ENCODE measurements at regions not wholly inside any gene's neighbourhood (a gene's known extent, or its start where the extent isn't known, plus 50 kb on each side); places are given as distances from the start of the nearest gene placed in this dataset.

DNA sequence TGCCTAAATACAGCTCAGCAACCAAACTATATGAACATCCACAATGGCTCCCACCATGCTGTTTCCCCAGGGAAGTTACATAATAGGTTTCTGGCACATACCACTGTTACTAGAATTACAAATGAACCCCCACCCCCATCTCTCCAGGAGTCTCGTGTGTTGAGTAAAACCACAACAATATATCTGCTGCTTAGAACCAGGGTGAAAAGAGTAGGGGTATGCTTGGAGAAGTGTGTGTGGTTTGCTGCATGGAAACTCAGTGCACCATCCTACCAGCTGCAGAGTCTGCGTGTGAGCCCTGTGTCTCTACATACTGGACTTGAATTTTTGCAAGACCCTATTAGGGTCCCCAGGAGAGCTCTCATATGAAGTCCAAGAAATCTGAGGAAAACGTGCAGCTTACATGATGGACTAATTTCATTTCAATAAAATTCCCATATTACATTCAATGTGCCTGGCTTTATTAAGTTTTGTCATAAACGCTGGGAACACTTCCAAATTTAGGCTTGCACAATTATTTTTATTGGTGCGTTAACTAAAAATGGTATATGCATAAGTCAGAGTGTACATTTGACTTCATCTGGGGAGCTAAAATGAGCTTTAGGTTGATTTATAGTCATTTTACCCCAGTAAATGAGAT, 104.5 kb upstream of the NFIB start:
- no peaks in the 10 kb centered on the region for H3K36me3 Mint-ChIP-seq
- H3K4me3 Mint-ChIP-seq: no peak overlapping the region
- no peaks in the 10 kb centered on the region for H3K27me3 Mint-ChIP-seq
- DNase-seq: no peak
- no peaks in the 10 kb centered on the region for H3K4me1 Mint-ChIP-seq
- CTCF ChIA-PET: interaction anchor here (0.6 to 1.6 kb wide), 2 partner anchors 9 to 37 kb away, joined by 4 to 5 read pairs; no protein-coding TSS in a partner anchor
- no peak overlapping the region for H3K27ac Mint-ChIP-seq
- H3K9me3 Mint-ChIP-seq: no peaks in the 10 kb centered on the region

DNA sequence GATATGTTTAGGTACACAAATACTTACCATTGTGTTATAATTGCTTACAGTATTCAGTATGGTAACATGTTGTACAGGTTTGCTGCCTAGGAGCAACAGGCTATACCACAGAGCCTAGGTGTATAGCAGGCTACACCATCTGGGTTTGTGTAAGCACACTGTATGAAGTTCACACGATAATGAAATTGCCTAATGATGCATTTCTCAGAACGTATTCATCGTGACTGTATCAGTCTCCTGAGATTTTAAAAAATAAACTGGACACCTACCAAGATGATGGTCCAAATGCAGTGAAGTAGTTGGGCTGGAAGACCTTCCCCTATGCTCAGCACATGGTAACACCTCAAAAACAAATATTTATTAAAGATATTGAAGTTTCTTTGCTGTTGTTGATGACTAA, 103.3 kb upstream of the NFIB start:
- CTCF ChIA-PET: interaction anchor here (1.6 kb wide), 1 partner anchor 10 kb away, joined by 4 read pairs; no protein-coding TSS in a partner anchor
- Mint-ChIP-seq H3K36me3 (no peaks in the 10 kb centered on the region), H3K4me1 (no peaks in the 10 kb centered on the region), H3K27me3 (no peaks in the 10 kb centered on the region), H3K9me3 (no peaks in the 10 kb centered on the region), H3K27ac (no peak overlapping the region), H3K4me3 (no peak overlapping the region)
- DNase-seq: no peak

DNA sequence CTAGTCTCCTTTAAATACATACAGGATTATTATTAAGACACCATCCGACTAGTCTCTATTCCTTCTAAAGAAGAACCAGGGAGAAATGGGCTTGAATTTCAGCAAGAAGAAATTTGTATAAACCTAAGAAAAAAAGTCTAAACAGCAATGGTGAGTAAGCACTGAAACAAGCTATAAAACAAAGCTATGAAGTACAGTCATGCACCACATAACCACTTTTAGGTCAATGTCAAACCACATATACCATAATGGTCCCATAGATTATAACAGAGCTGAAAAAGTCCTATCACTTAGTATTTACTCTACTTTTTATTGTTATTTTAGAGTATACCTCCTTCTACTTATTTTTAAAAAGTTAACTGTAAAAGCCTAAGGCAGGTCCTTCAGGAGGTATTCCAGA, 102.0 kb upstream of the NFIB start:
- no peak for DNase-seq
- CTCF ChIA-PET: no interaction called here
- Mint-ChIP-seq H3K27ac (no peak overlapping the region), H3K4me3 (no peak overlapping the region), H3K9me3 (no peaks in the 10 kb centered on the region), H3K4me1 (no peaks in the 10 kb centered on the region), H3K36me3 (no peaks in the 10 kb centered on the region), H3K27me3 (no peaks in the 10 kb centered on the region)

DNA sequence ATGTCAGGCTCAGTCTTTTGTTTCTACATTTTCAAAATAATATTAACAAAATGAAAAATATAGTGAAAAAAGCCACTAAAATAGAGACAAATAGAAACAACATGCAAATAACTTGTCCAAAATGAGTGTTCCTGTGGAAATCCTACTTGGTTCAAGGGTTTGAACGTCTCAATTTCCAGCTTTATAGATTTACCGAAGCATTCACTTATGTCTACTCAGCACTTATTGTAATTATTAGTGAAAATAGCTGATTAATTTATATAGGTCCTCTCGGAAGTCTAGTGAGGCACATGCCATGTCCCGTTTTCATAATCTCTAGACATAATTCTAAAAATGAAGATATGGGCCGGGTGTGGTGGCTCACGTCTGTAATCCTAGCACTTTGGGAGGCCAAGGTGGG, 99.9 kb upstream of the NFIB start:
- H3K9me3 Mint-ChIP-seq: no peaks in the 10 kb centered on the region
- H3K4me3 Mint-ChIP-seq: no peak overlapping the region
- CTCF ChIA-PET: interaction anchor here (0.9 to 1.1 kb wide), 2 partner anchors 13 to 15 kb away, joined by 3 to 5 read pairs; no protein-coding TSS in a partner anchor
- no peak overlapping the region for H3K27ac Mint-ChIP-seq
- H3K27me3 Mint-ChIP-seq: no peaks in the 10 kb centered on the region
- no peaks in the 10 kb centered on the region for H3K36me3 Mint-ChIP-seq
- DNase-seq: no peak
- no peaks in the 10 kb centered on the region for H3K4me1 Mint-ChIP-seq

DNA sequence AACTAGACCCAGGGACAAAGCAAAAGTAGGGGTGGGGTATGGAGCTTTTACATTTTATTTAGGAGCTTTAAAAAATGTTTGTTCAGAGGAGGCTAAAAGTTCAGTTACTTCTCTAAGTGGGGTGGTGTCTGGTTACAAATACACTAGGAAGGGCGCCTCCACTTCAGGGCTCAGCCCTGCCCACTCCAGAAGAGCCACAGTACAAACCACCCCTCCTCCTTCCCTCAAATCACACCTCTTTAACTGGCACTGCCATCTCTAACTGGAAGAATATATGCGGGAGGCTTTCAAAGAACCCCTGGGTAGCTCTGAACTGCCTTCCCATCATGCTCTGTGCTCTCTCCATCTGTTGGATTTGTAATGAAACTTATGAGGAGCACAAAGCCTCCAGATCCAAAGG, 98.8 kb upstream of the NFIB start:
- H3K4me1 Mint-ChIP-seq: no peaks in the 10 kb centered on the region
- H3K27me3 Mint-ChIP-seq: no peaks in the 10 kb centered on the region
- H3K9me3 Mint-ChIP-seq: no peaks in the 10 kb centered on the region
- no peak overlapping the region for H3K4me3 Mint-ChIP-seq
- CTCF ChIA-PET: no interaction called here
- H3K36me3 Mint-ChIP-seq: no peaks in the 10 kb centered on the region
- DNase-seq: no peak
- no peak overlapping the region for H3K27ac Mint-ChIP-seq

DNA sequence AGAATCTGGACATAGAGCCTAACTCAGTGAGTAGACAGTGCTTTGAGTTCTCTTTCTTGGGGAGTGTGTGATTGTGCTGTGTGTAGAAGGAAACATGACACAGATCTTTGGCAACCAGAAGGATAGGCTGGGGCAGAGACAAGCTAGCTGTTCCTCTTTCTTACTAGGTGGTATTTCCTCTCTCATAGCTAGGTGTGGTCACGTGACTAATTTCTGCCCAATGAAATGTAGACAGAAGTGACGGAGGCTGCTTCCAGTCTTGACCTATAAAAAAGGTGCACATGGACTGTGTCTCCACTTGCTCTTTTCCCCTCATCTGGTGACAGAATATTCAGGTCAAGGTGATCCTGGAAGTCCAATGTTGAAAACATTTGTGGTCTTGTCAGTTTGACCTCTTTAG, 92.5 kb upstream of the NFIB start:
- Mint-ChIP-seq H3K4me1 (no peaks in the 10 kb centered on the region), H3K4me3 (no peak overlapping the region), H3K27ac (no peak overlapping the region), H3K27me3 (no peaks in the 10 kb centered on the region), H3K36me3 (no peaks in the 10 kb centered on the region), H3K9me3 (no peaks in the 10 kb centered on the region)
- CTCF ChIA-PET: no interaction called here
- DNase-seq: no peak

DNA sequence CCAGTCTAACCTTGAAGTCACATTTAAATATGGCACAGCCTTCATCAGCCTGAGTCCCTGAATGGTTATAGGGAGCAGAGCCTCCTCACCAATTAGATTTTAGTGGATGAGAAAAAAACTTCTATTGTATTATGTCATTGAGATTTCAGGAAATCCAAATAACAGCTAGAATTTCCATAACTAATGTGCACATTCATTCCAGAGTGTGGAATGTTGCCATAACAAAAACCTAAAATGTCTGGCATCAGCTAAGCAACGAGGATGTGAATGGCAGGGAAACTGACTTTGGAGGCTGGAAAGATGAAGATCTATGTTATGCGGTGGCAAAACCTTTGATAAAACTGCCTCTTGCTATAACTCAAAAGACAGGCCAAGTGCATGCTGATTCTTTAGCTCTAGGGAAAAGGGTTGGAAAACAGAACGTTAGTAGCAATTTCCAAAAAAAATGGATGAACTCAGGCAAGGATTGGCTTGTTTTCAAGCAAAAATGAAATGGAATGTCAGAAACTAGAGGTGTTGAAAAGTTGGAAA, 91.3 kb upstream of the NFIB start:
- Mint-ChIP-seq H3K36me3 (no peaks in the 10 kb centered on the region), H3K27ac (no peak overlapping the region), H3K4me3 (no peak overlapping the region), H3K9me3 (no peaks in the 10 kb centered on the region), H3K27me3 (no peaks in the 10 kb centered on the region), H3K4me1 (no peaks in the 10 kb centered on the region)
- CTCF ChIA-PET: no interaction called here
- no peak for DNase-seq

DNA sequence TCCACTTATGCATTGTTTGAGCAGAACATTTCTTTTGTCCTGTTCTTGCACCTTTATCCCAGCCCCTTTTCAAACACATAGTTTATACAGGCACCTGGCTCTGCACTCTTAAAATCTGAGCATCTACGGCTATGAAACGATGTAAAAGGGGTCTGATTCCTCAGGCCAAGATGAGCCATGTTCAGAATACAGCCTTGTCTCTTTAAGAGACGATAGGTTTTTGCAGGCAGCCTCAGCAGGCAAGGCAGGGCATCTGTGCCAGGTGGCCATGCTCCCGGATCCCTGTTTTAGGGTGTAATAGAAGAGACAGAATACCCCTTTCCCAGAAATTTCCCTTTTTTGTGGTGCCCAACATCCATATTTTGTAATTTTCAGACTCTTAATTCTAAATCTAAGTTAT, 89.1 kb upstream of the NFIB start:
- CTCF ChIA-PET: no interaction called here
- DNase-seq: no peak
- Mint-ChIP-seq H3K36me3 (no peaks in the 10 kb centered on the region), H3K4me1 (no peaks in the 10 kb centered on the region), H3K4me3 (no peak overlapping the region), H3K9me3 (no peaks in the 10 kb centered on the region), H3K27me3 (no peaks in the 10 kb centered on the region), H3K27ac (no peak overlapping the region)

DNA sequence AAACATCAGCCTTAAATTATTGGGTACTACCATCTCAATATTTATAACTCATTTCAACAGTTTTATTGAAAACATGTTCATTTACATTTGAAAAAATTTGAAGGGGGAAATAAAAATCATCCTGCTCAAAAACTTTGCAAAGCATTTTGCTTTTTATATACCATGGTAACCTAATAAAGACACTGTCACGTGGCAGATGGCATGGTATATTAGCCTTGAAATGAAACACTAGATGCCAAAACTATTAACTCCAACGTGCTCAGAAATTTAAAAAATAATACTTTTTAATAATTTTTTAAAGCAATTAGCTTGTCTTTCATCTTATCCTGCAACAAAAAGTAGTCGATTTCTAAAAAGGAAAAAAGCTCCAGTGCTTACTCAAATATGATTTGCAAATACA, 88.6 kb upstream of the NFIB start:
- CTCF ChIA-PET: no interaction called here
- Mint-ChIP-seq H3K9me3 (no peaks in the 10 kb centered on the region), H3K27ac (no peak overlapping the region), H3K4me3 (no peak overlapping the region), H3K27me3 (no peaks in the 10 kb centered on the region), H3K36me3 (no peaks in the 10 kb centered on the region), H3K4me1 (no peaks in the 10 kb centered on the region)
- DNase-seq: no peak

DNA sequence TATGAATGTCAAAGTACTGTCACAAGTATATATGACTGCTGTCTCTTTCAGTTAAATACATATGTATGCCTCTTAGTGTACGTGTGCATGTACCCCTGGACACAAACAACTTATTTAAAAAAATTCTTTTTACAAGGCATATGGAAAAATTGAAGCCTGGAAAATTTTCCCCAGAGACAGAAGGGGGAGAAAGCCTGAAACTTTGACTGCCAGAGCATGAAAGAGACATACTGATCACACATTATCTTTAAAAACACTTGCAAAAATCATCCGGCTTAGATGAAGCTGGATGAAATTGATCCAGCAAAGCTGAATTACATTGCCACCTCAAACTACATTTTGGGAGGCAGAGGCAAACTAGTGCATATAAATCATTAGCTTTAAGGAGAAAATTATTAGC, 88.0 kb upstream of the NFIB start:
- H3K4me1 Mint-ChIP-seq: no peaks in the 10 kb centered on the region
- H3K9me3 Mint-ChIP-seq: no peaks in the 10 kb centered on the region
- no peak for DNase-seq
- CTCF ChIA-PET: no interaction called here
- H3K4me3 Mint-ChIP-seq: no peak overlapping the region
- no peaks in the 10 kb centered on the region for H3K27me3 Mint-ChIP-seq
- no peak overlapping the region for H3K27ac Mint-ChIP-seq
- H3K36me3 Mint-ChIP-seq: no peaks in the 10 kb centered on the region

DNA sequence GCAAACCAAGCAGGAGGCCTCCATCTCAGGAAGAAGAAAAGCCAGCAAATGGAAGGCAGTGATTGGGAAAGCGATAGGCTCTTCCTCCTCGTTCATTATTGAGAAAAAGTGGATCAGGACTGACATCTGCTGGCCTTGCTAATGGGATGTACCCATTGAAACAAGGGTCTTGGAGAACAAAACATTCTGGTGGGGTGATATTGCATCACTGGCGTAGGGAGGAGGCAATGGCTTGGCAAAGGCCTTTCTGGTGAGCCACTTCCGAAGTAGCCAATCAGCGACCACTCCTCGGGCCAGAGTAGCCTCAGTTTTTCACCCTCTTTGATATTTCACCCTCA, 86.7 kb upstream of the NFIB start:
- Mint-ChIP-seq H3K36me3 (no peaks in the 10 kb centered on the region), H3K4me1 (no peaks in the 10 kb centered on the region), H3K4me3 (no peak overlapping the region), H3K27me3 (no peaks in the 10 kb centered on the region), H3K9me3 (no peaks in the 10 kb centered on the region), H3K27ac (no peak overlapping the region)
- no peak for DNase-seq
- CTCF ChIA-PET: interaction anchor here (0.9 kb wide), 1 partner anchor 32 kb away, joined by 4 read pairs; no protein-coding TSS in a partner anchor

DNA sequence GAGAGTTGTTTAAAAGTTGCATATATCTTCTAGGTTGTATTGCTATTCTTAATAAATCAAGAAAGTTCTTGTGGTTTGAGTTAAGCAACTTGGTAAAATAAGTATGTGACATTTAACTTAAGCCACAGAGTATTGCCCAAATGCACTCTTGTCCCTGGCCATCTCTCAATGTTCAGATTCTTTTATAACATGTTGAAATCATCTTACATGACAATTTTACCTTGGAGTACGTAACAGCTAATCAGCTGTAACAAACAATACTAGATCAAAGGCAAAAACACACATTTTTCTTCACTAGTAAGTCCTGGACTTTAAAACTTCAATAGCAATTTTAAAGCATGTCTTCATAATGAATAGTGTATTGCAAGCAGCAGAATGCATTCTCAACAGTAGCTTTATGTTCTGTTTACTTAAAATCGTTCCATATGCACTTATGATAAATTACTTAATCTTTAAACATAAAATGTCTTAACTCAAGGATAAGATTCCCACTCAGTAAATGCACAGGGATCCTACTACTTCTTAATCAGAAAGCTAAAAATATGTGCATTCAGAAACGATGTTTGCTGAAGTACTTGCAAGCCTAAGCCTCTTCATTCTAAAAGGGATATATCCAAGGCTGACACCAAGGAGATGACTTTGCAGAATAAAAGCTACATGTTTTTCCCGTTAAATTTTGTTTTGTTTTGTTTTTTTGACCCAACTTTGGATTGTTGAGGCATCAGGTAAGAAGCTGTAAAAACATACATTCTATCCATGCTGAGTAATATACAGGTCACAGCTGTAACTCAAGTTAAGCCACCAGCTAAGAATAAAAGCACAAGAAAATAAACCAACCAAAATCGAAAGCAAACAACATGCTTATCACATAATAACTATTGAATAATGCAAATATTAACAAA, 86.1 kb upstream of the NFIB start:
- CTCF ChIA-PET: interaction anchor here (0.9 kb wide), 1 partner anchor 32 kb away, joined by 4 read pairs; no protein-coding TSS in a partner anchor
- H3K27me3 Mint-ChIP-seq: no peaks in the 10 kb centered on the region
- H3K9me3 Mint-ChIP-seq: no peaks in the 10 kb centered on the region
- no peaks in the 10 kb centered on the region for H3K36me3 Mint-ChIP-seq
- H3K4me3 Mint-ChIP-seq: no peak overlapping the region
- no peak for DNase-seq
- H3K4me1 Mint-ChIP-seq: no peaks in the 10 kb centered on the region
- no peak overlapping the region for H3K27ac Mint-ChIP-seq

DNA sequence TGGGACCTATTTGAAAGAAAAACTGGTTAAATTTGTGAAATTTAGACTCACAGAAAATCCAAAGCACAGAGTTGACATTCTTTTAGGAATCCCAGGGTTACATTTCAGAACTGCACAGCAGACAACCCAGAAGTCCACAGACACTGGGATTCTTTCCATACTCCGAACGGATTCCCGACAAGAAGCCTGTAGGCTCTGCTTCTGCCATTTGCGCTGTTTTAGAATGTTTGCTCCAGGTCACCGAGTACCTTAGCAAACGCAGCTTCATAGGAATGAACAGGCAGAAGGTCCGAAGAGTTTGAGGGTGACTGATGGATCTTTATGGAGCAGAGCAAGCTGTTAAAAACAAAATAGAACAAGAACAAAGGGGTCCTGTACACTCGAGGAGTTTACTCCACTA, 84.5 kb upstream of the NFIB start:
- H3K4me3 Mint-ChIP-seq: no peak overlapping the region
- CTCF ChIA-PET: no interaction called here
- no peak for DNase-seq
- no peaks in the 10 kb centered on the region for H3K9me3 Mint-ChIP-seq
- H3K27ac Mint-ChIP-seq: no peak overlapping the region
- no peaks in the 10 kb centered on the region for H3K27me3 Mint-ChIP-seq
- no peaks in the 10 kb centered on the region for H3K4me1 Mint-ChIP-seq
- no peaks in the 10 kb centered on the region for H3K36me3 Mint-ChIP-seq

DNA sequence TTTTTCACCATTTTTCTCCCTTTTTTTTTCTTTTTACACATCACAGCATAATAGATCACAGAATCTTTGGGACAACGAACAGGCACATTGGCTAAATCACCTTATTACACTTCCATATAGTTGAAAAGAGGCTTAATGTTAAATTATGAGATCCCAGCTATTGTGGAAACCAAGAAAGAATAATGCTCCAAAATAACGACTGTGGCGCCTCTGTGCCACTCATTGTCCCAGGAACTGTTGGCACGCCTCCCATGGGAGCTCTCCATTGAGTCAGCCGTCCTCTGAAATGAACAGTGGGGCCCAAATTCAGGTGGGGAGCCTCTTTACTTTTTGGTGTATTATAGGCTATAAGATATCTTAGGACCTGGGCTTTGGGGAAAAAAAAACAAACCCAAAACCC, 82.2 kb upstream of the NFIB start:
- Mint-ChIP-seq H3K27ac (no peak overlapping the region), H3K27me3 (no peaks in the 10 kb centered on the region), H3K9me3 (no peaks in the 10 kb centered on the region), H3K36me3 (no peaks in the 10 kb centered on the region), H3K4me3 (no peak overlapping the region), H3K4me1 (no peaks in the 10 kb centered on the region)
- CTCF ChIA-PET: no interaction called here
- DNase-seq: no peak
